ENCODE measurements at regions not wholly inside any gene's neighbourhood (a gene's known extent, or its start where the extent isn't known, plus 50 kb on each side); places are given as distances from the start of the nearest gene placed in this dataset.

GRCh38 chr9:99401680-99402504, 179.8 kb downstream of the SEC61B start:
- no peak for DNase-seq

- no peak for DNase-seq
These were observed 181.3 kb downstream of the SEC61B start for GRCh38 chr9:99403371-99403770.

- DNase-seq: no peak
These were observed 183.3 kb downstream of the SEC61B start for GRCh38 chr9:99405359-99405758.

GRCh38 chr9:99406939-99407338, 184.9 kb downstream of the SEC61B start:
- no peak for DNase-seq

GRCh38 chr9:99411068-99411467, 189.0 kb downstream of the SEC61B start:
- no peak for DNase-seq

- DNase-seq: no peak
These were observed 189.5 kb downstream of the SEC61B start for GRCh38 chr9:99411479-99412115.

GRCh38 chr9:99412606-99413005, 190.5 kb downstream of the SEC61B start:
- no peak for DNase-seq

GRCh38 chr9:99414321-99414720, 192.2 kb downstream of the SEC61B start:
- DNase-seq: no peak

- DNase-seq: no peak
These were observed 193.5 kb downstream of the SEC61B start for GRCh38 chr9:99415606-99416005.

- DNase-seq: no peak
These were observed 193.9 kb downstream of the SEC61B start for GRCh38 chr9:99416007-99416406.

GRCh38 chr9:99419070-99419469, 197.0 kb downstream of the SEC61B start:
- DNase-seq: no peak

- no peak for DNase-seq
These were observed 199.3 kb downstream of the SEC61B start for GRCh38 chr9:99421369-99421768.

GRCh38 chr9:99425124-99425523, 203.0 kb downstream of the SEC61B start:
- no peak for DNase-seq

GRCh38 chr9:99425923-99426842, 204.1 kb downstream of the SEC61B start:
- DNase-seq: no peak

- DNase-seq: no peak
These were observed 205.2 kb downstream of the SEC61B start for GRCh38 chr9:99427260-99427659.

GRCh38 chr9:99430301-99430700, 208.2 kb downstream of the SEC61B start:
- no peak for DNase-seq

GRCh38 chr9:99431103-99431502, 209.0 kb downstream of the SEC61B start:
- no peak for DNase-seq

- no peak for DNase-seq
These were observed 210.0 kb downstream of the SEC61B start for GRCh38 chr9:99432075-99432474.

- DNase-seq: no peak
These were observed 211.0 kb downstream of the SEC61B start for GRCh38 chr9:99433095-99433494.

GRCh38 chr9:99433555-99433954, 211.5 kb downstream of the SEC61B start:
- DNase-seq: no peak

- DNase-seq: no peak
These were observed 214.5 kb downstream of the SEC61B start for GRCh38 chr9:99436616-99437015.

GRCh38 chr9:99437145-99437544, 215.1 kb downstream of the SEC61B start:
- no peak for DNase-seq

- DNase-seq: no peak
These were observed 216.5 kb downstream of the SEC61B start for GRCh38 chr9:99438596-99438995.
